CD14-positive monocyte (primary cell): ENCODE measurements at regions not wholly inside any gene's neighbourhood (a gene's known extent, or its start where the extent isn't known, plus 50 kb on each side); places are given as distances from the start of the nearest gene placed in this dataset.

Experiments used
- DNase-seq, 3 donors: peaks; one replicate each; pipeline ENCODE4 v3.0.0-alpha.2; 2011 to 2022
- H2AFZ ChIP-seq: 2 replicates; pipeline ENCODE4 v1.6.0; 2012; ENCODE audit warnings: mild to moderate bottlenecking, low read depth, low read length, inconsistent platforms; ENCODE audit not compliant: insufficient read depth, poor library complexity, severe bottlenecking
- H3K27ac ChIP-seq, 2 donors: 1 replicate in 1 of 2; 2 replicates in 1 of 2; pipeline ENCODE4 v1.5.1; 2012 to 2013; ENCODE audit warnings: low read length in 2 of 2, control low read depth in 1 of 2, inconsistent platforms in 1 of 2, low read depth in 1 of 2, mild to moderate bottlenecking in 1 of 2
- H3K27me3 ChIP-seq, 2 donors: one replicate each; pipeline versions ENCODE4 v1.6.0 to v1.6.1; 2011 to 2013; ENCODE audit warnings: low read length in 2 of 2; ENCODE audit not compliant: control insufficient read depth in 2 of 2, insufficient read depth in 2 of 2
- H3K36me3 ChIP-seq, 2 donors: replicated peaks in 1 of 2; 1 replicate in 1 of 2; 2 replicates in 1 of 2; pipeline versions ENCODE4 v1.5.1 to v1.6.1; 2012 to 2013; ENCODE audit warnings: low read length in 2 of 2, control low read depth in 1 of 2, inconsistent platforms in 1 of 2, mild to moderate bottlenecking in 1 of 2; ENCODE audit not compliant: insufficient read depth in 2 of 2, control insufficient read depth in 1 of 2
- H3K4me1 ChIP-seq, 2 donors: 1 replicate in 1 of 2; 2 replicates in 1 of 2; pipeline versions ENCODE4 v1.5.1 to v1.6.1; 2012 to 2013; ENCODE audit warnings: low read length in 2 of 2, control low read depth in 1 of 2, inconsistent platforms in 1 of 2, mild to moderate bottlenecking in 1 of 2, moderate library complexity in 1 of 2; ENCODE audit not compliant: insufficient read depth in 2 of 2, control insufficient read depth in 1 of 2
- H3K4me2 ChIP-seq: replicated peaks from 2 replicates; pipeline ENCODE3; 2012; ENCODE audit warnings: low read length, moderate library complexity, mild to moderate bottlenecking; ENCODE audit not compliant: poor library complexity, severe bottlenecking; ENCODE audit errors: extremely low read depth
- H3K4me3 ChIP-seq, 3 experiments: fragments of 200-600 bp in 1 of 3; sonication (generic) in 1 of 3; replicated peaks in 1 of 3; 1 replicate in 2 of 3; 2 replicates in 1 of 3; pipeline ENCODE4 v1.5.1; 2011 to 2013; ENCODE audit warnings: low read length in 3 of 3, mild to moderate bottlenecking in 3 of 3, control low read depth in 2 of 3, low read depth in 2 of 3, inconsistent platforms in 1 of 3, moderate library complexity in 1 of 3
- H3K79me2 ChIP-seq: 2 replicates; pipeline ENCODE4 v1.6.0; 2012; ENCODE audit warnings: mild to moderate bottlenecking, control low read depth, inconsistent platforms, low read length, moderate library complexity; ENCODE audit not compliant: insufficient read depth
- H3K9ac ChIP-seq: 2 replicates; pipeline ENCODE4 v1.6.0; 2017; ENCODE audit warnings: low read length, mild to moderate bottlenecking; ENCODE audit not compliant: insufficient read depth, poor library complexity, severe bottlenecking
- H3K9me3 ChIP-seq, 2 donors: replicated peaks in 1 of 2; 1 replicate in 1 of 2; 2 replicates in 1 of 2; pipeline versions ENCODE4 v1.5.1 to v1.6.1; 2012 to 2013; ENCODE audit warnings: low read length in 2 of 2, control low read depth in 1 of 2; ENCODE audit not compliant: control insufficient read depth in 1 of 2, insufficient read depth in 1 of 2
- H4K20me1 ChIP-seq: 2 replicates; pipeline ENCODE4 v1.6.0; 2012; ENCODE audit warnings: mild to moderate bottlenecking, low read length, control low read depth, moderate library complexity; ENCODE audit not compliant: insufficient read depth
- H3K27ac Mint-ChIP-seq, 7 donors: one replicate each; pipeline ENCODE4 v1.8.0; 2020; ENCODE audit warnings: mild to moderate bottlenecking in 7 of 7, mixed read lengths in 7 of 7, moderate library complexity in 6 of 7, inconsistent platforms in 2 of 7
- H3K27me3 Mint-ChIP-seq, 3 donors: one replicate each; pipeline ENCODE4 v1.8.0; 2021 to 2022; ENCODE audit warnings: low read depth in 3 of 3, mild to moderate bottlenecking in 3 of 3, mixed read lengths in 3 of 3, moderate library complexity in 3 of 3, inconsistent platforms in 1 of 3
- H3K36me3 Mint-ChIP-seq, 2 donors: one replicate each; pipeline ENCODE4 v1.8.0; 2020; ENCODE audit warnings: mixed read lengths in 2 of 2, inconsistent platforms in 1 of 2, mild to moderate bottlenecking in 1 of 2
- H3K4me1 Mint-ChIP-seq: one replicate; pipeline ENCODE4 v1.8.0; 2020; ENCODE audit warnings: mild to moderate bottlenecking, mixed read lengths
- H3K4me3 Mint-ChIP-seq, 2 donors: one replicate each; pipeline ENCODE4 v1.8.0; 2020; ENCODE audit warnings: mild to moderate bottlenecking in 2 of 2, mixed read lengths in 2 of 2, moderate library complexity in 1 of 2
- H3K9me3 Mint-ChIP-seq, 7 donors: one replicate each; pipeline ENCODE4 v1.8.0; 2020 to 2022; ENCODE audit warnings: mixed read lengths in 7 of 7, mild to moderate bottlenecking in 6 of 7, moderate library complexity in 6 of 7, inconsistent platforms in 2 of 7
- WGBS: methylation state at CpG from one replicate; pipeline ENCODE4 v1.1.5; 2013; ENCODE audit warnings: missing lambda C conversion rate; ENCODE audit not compliant: insufficient coverage; 5-methylcytosine and 5-hydroxymethylcytosine counted together
- intact Hi-C, 2 donors: fragments of 100-400 bp; cut with micrococcal nuclease; formaldehyde crosslinking; loops; one replicate each; pipeline versions ENCODE4 v1.15.0 to v1.15.1; 2023
- TF ChIP-seq, protein P1 (sequence below): fragments of 200-600 bp; IDR thresholded peaks from one replicate; pipeline ENCODE4 v1.8.0; 2022; ENCODE audit warnings: antibody characterized with exemption, mild to moderate bottlenecking

DNA sequence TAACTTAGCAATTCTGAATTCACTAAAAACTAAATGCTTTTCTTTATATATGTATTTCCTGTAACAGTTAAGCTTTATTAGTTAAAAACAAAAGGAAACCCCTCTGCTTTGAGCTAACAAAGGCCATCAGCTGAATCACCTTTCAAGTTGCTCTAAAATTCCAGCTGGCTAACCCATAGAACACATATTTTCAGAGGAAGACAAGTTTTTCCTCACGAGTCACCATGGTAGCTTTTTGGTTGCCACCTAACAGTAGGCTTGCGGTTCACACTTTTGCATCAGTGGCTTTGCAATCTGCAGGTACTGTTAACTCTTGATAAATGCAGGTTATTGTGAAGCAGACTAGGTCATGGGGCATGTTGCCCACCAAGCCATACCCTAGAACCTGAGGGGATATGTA, 57.6 kb upstream of the IRX5 start:
- H3K4me3 ChIP-seq, result no peak overlapping the region
- peaks cover 7 to 9% of the 10 kb centered on the region in 2 donors for H3K9me3 ChIP-seq
- H3K27ac ChIP-seq, result no peak overlapping the region
- H2AFZ ChIP-seq, result no peak overlapping the region
- no peaks in the 10 kb centered on the region for H4K20me1 ChIP-seq
- Mint-ChIP-seq H3K4me3 (no peak overlapping the region), H3K36me3 (no peaks in the 10 kb centered on the region), H3K27ac (no peak overlapping the region), H3K27me3 (peaks cover 2 to 4% (median 3%) of the 10 kb centered on the region in 3 donors), H3K9me3 (peaks cover 3 to 21% (median 13%) of the 10 kb centered on the region in 7 donors), H3K4me1 (no peaks in the 10 kb centered on the region)
- no peak overlapping the region for H3K4me2 ChIP-seq
- H3K79me2 ChIP-seq, result no peaks in the 10 kb centered on the region
- no peaks in the 10 kb centered on the region for H3K27me3 ChIP-seq
- intact Hi-C loops, result no loop called here
- no peak for DNase-seq
- TF ChIP-seq, protein P1, sequence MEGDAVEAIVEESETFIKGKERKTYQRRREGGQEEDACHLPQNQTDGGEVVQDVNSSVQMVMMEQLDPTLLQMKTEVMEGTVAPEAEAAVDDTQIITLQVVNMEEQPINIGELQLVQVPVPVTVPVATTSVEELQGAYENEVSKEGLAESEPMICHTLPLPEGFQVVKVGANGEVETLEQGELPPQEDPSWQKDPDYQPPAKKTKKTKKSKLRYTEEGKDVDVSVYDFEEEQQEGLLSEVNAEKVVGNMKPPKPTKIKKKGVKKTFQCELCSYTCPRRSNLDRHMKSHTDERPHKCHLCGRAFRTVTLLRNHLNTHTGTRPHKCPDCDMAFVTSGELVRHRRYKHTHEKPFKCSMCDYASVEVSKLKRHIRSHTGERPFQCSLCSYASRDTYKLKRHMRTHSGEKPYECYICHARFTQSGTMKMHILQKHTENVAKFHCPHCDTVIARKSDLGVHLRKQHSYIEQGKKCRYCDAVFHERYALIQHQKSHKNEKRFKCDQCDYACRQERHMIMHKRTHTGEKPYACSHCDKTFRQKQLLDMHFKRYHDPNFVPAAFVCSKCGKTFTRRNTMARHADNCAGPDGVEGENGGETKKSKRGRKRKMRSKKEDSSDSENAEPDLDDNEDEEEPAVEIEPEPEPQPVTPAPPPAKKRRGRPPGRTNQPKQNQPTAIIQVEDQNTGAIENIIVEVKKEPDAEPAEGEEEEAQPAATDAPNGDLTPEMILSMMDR, result no peak
- WGBS, result 100% methylated on average over 1 of the region's 2 CpGs
- no peaks in the 10 kb centered on the region for H3K36me3 ChIP-seq
- H3K4me1 ChIP-seq, result no peaks in the 10 kb centered on the region
- no peak overlapping the region for H3K9ac ChIP-seq

DNA sequence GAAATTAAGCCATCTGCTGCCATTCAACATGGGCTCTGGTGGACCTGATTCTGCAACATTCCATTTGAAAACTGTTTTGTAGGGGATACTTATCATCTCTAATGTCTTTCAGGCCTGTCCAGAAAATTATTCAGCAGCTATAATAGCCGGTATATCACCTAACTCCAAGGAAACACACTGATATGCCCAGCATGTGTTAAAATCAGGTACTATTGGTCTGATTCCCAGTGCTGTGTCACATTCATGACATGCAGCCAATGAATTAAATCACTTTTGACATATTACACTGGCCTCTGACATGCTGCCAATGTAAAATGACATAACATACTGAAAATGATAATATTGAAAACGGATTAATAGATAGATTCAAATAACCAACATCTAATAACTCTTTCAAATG, 60.5 kb upstream of the IRX5 start:
- Histone ChIP-seq H3K9me3 (peaks cover 7 to 9% of the 10 kb centered on the region in 2 donors), H3K4me3 (no peak overlapping the region), H3K4me1 (no peaks in the 10 kb centered on the region), H3K27me3 (no peaks in the 10 kb centered on the region), H3K27ac (no peak overlapping the region), H3K79me2 (no peaks in the 10 kb centered on the region), H4K20me1 (no peaks in the 10 kb centered on the region), H3K9ac (no peak overlapping the region), H3K36me3 (no peaks in the 10 kb centered on the region), H2AFZ (no peak overlapping the region), H3K4me2 (no peak overlapping the region)
- H3K4me1 Mint-ChIP-seq, result no peaks in the 10 kb centered on the region
- TF ChIP-seq, protein P1, result no peak
- H3K4me3 Mint-ChIP-seq, result no peak overlapping the region
- H3K27ac Mint-ChIP-seq, result no peak overlapping the region
- peaks cover 2% of the 10 kb centered on the region in 3 donors for H3K27me3 Mint-ChIP-seq
- no peaks in the 10 kb centered on the region for H3K36me3 Mint-ChIP-seq
- intact Hi-C loops, result no loop called here
- 100% methylated on average over 1 of the region's 2 CpGs for WGBS
- peaks cover 3 to 18% (median 13%) of the 10 kb centered on the region in 7 donors for H3K9me3 Mint-ChIP-seq
- no peak for DNase-seq
